ENCODE measurements at regions not wholly inside any gene's neighbourhood (a gene's known extent, or its start where the extent isn't known, plus 50 kb on each side); places are given as distances from the start of the nearest gene placed in this dataset.
"Not testable (repeated sequence)": the region's sequence is repeated elsewhere in the genome, so short reads cannot be mapped to it uniquely, and the experiment has no call there.

GRCh38 chr4:180350901-180351300 is 1892.3 kb upstream of the TENM3 start:
- no peak for TF ChIP-seq CTCF (conservative IDR thresholded peaks at IDR 0.05; ENCODE audit: low read depth, low read length)
- Histone ChIP-seq H3K27me3 (ENCODE audit: insufficient read depth, low read depth) (no peaks in the 10 kb centered on the region), H4K20me1 (ENCODE audit: insufficient read depth) (no peaks in the 10 kb centered on the region), H3K36me3 (ENCODE audit: insufficient read depth) (no peaks in the 10 kb centered on the region), H3K4me2 (no peak overlapping the region), H3K4me1 (ENCODE audit: low read depth, poor library complexity, severe bottlenecking) (no peaks in the 10 kb centered on the region), H3K79me2 (ENCODE audit: insufficient read depth, low read depth) (no peaks in the 10 kb centered on the region), H3K4me3 (IDR thresholded peaks at IDR 0.05; ENCODE audit: insufficient read depth, low read depth, low read length) (no peak overlapping the region), H3K27ac (no peak overlapping the region), H3K9ac (no peak overlapping the region), H2AFZ (ENCODE audit: low read depth) (no peak overlapping the region)

- Histone ChIP-seq H3K4me3 (IDR thresholded peaks at IDR 0.05; ENCODE audit: insufficient read depth, low read depth, low read length) (no peak overlapping the region), H3K36me3 (ENCODE audit: insufficient read depth) (no peaks in the 10 kb centered on the region), H3K9ac (no peak overlapping the region), H3K27me3 (ENCODE audit: insufficient read depth, low read depth) (no peaks in the 10 kb centered on the region), H3K27ac (no peak overlapping the region), H3K4me1 (ENCODE audit: low read depth, poor library complexity, severe bottlenecking) (no peaks in the 10 kb centered on the region), H4K20me1 (ENCODE audit: insufficient read depth) (no peaks in the 10 kb centered on the region), H3K79me2 (ENCODE audit: insufficient read depth, low read depth) (no peaks in the 10 kb centered on the region), H3K4me2 (no peak overlapping the region), H2AFZ (ENCODE audit: low read depth) (no peak overlapping the region)
- no peak for TF ChIP-seq CTCF (conservative IDR thresholded peaks at IDR 0.05; ENCODE audit: low read depth, low read length)
These were observed 1886.4 kb upstream of the TENM3 start for GRCh38 chr4:180356766-180357165.

GRCh38 chr4:180360113-180360512 is 1883.1 kb upstream of the TENM3 start:
- H3K4me1 ChIP-seq (ENCODE audit: low read depth, poor library complexity, severe bottlenecking); H3K36me3 ChIP-seq (ENCODE audit: insufficient read depth); H3K27me3 ChIP-seq (ENCODE audit: insufficient read depth, low read depth); H3K9ac ChIP-seq; H3K79me2 ChIP-seq (ENCODE audit: insufficient read depth, low read depth); H3K27ac ChIP-seq; H4K20me1 ChIP-seq (ENCODE audit: insufficient read depth); H2AFZ ChIP-seq (ENCODE audit: low read depth); H3K4me2 ChIP-seq; H3K4me3 ChIP-seq (IDR thresholded peaks at IDR 0.05; ENCODE audit: insufficient read depth, low read depth, low read length): not testable (repeated sequence)

- Histone ChIP-seq H3K9ac (no peak overlapping the region), H2AFZ (ENCODE audit: low read depth) (no peak overlapping the region), H4K20me1 (ENCODE audit: insufficient read depth) (no peaks in the 10 kb centered on the region), H3K4me2 (no peak overlapping the region), H3K4me1 (ENCODE audit: low read depth, poor library complexity, severe bottlenecking) (no peaks in the 10 kb centered on the region), H3K27ac (no peak overlapping the region), H3K79me2 (ENCODE audit: insufficient read depth, low read depth) (no peaks in the 10 kb centered on the region), H3K4me3 (IDR thresholded peaks at IDR 0.05; ENCODE audit: insufficient read depth, low read depth, low read length) (no peak overlapping the region), H3K36me3 (ENCODE audit: insufficient read depth) (no peaks in the 10 kb centered on the region), H3K27me3 (ENCODE audit: insufficient read depth, low read depth) (no peaks in the 10 kb centered on the region)
- TF ChIP-seq CTCF (conservative IDR thresholded peaks at IDR 0.05; ENCODE audit: low read depth, low read length), result no peak
These were observed 1879.4 kb upstream of the TENM3 start for GRCh38 chr4:180363815-180364214.

GRCh38 chr4:180372691-180373090 is 1870.5 kb upstream of the TENM3 start:
- TF ChIP-seq CTCF (conservative IDR thresholded peaks at IDR 0.05; ENCODE audit: low read depth, low read length), result no peak
- H2AFZ ChIP-seq (ENCODE audit: low read depth), result no peak overlapping the region
- H3K27ac ChIP-seq, result no peak overlapping the region
- no peak overlapping the region for H3K4me2 ChIP-seq
- H3K9ac ChIP-seq, result no peak overlapping the region
- no peaks in the 10 kb centered on the region for H3K4me1 ChIP-seq (ENCODE audit: low read depth, poor library complexity, severe bottlenecking)
- no peaks in the 10 kb centered on the region for H3K36me3 ChIP-seq (ENCODE audit: insufficient read depth)
- H3K4me3 ChIP-seq (IDR thresholded peaks at IDR 0.05; ENCODE audit: insufficient read depth, low read depth, low read length), result no peak overlapping the region
- H3K79me2 ChIP-seq (ENCODE audit: insufficient read depth, low read depth), result no peaks in the 10 kb centered on the region
- no peaks in the 10 kb centered on the region for H3K27me3 ChIP-seq (ENCODE audit: insufficient read depth, low read depth)
- H4K20me1 ChIP-seq (ENCODE audit: insufficient read depth), result no peaks in the 10 kb centered on the region

All from KMS-11 (cell line).